ENCODE measurements at regions not wholly inside any gene's neighbourhood (a gene's known extent, or its start where the extent isn't known, plus 50 kb on each side); places are given as distances from the start of the nearest gene placed in this dataset.

GRCh38 chr14:40213701-40214100, 781.5 kb upstream of the FBXO33 start:
- no peak overlapping the region for H3K9ac ChIP-seq (ENCODE audit: insufficient read depth, low read depth, low read length)
- ChIA-PET CTCF (ENCODE audit: low intra/inter-chr PET ratio, low total read pairs) (no interaction called here), POLR2A (no interaction called here)
- BruUV-seq (replicated peaks), result no TSS peak
- FAIRE-seq (no peak), ATAC-seq (no peak), DNase-seq (ENCODE audit: low spot score) (no peak)
- no peak overlapping the region for H3K4me3 ChIP-seq (replicated peaks in 1 of 3; ENCODE audit: insufficient read depth in 1 of 3, low read depth in 2 of 3, low read length in 3 of 3)
- no peaks in the 10 kb centered on the region for H3K4me1 ChIP-seq (ENCODE audit: insufficient read depth, low read length)
- no peaks in the 10 kb centered on the region for H3K79me2 ChIP-seq (ENCODE audit: insufficient read depth, low read length)
- no peak overlapping the region for H2AFZ ChIP-seq (ENCODE audit: low read length)
- H3K9me3 ChIP-seq (ENCODE audit: low read length), result peaks cover 83% of the 10 kb centered on the region
- TF ChIP-seq MAZ (IDR thresholded peaks at IDR 0.05; ENCODE audit: borderline replicate concordance, low read depth, low read length), result no peak
- no peak for TF ChIP-seq MAZ (CRISPR knock-in tag; IDR thresholded peaks at IDR 0.05; ENCODE audit: low read depth)
- no peak for TF ChIP-seq CHD2 (IDR thresholded peaks at IDR 0.05; ENCODE audit: low read depth, low read length)
- no peak for TF ChIP-seq ZSCAN12 (CRISPR knock-in tag; IDR thresholded peaks at IDR 0.05)
- intact Hi-C loops (cut with micrococcal nuclease; ENCODE audit: unreplicated experiment), result no loop called here
- no peaks in the 10 kb centered on the region for H3K36me3 ChIP-seq (replicated peaks in 1 of 2; ENCODE audit: control insufficient read depth in 1 of 2, insufficient read depth in 2 of 2, low read length in 2 of 2)
- H3K27ac ChIP-seq (ENCODE audit: extremely low read length, insufficient read depth, low read length), result no peak overlapping the region
- no peaks in the 10 kb centered on the region for H4K20me1 ChIP-seq (ENCODE audit: insufficient read depth, low read length)
- H3K27me3 ChIP-seq (ENCODE audit: control insufficient read depth in 1 of 2, insufficient read depth in 2 of 2, low read length in 2 of 2), result no peaks in the 10 kb centered on the region
- no peak overlapping the region for H3K4me2 ChIP-seq (ENCODE audit: low read depth, low read length)
- in situ Hi-C loops (cut with HindIII; ENCODE audit: extremely low pct_ligation_motif_present, low pct_unique_long_range_greater_than_20kb), result no loop called here

- H3K4me2 ChIP-seq (ENCODE audit: low read depth, low read length), result no peak overlapping the region
- no peaks in the 10 kb centered on the region for H3K79me2 ChIP-seq (ENCODE audit: insufficient read depth, low read length)
- H4K20me1 ChIP-seq (ENCODE audit: insufficient read depth, low read length), result no peaks in the 10 kb centered on the region
- H3K36me3 ChIP-seq (replicated peaks in 1 of 2; ENCODE audit: control insufficient read depth in 1 of 2, insufficient read depth in 2 of 2, low read length in 2 of 2), result no peaks in the 10 kb centered on the region
- peak; percentile 17 for DNase-seq (ENCODE audit: low spot score)
- no peaks in the 10 kb centered on the region for H3K4me1 ChIP-seq (ENCODE audit: insufficient read depth, low read length)
- FAIRE-seq, result no peak
- no peaks in the 10 kb centered on the region for H3K27me3 ChIP-seq (ENCODE audit: control insufficient read depth in 1 of 2, insufficient read depth in 2 of 2, low read length in 2 of 2)
- intact Hi-C loops (cut with micrococcal nuclease; ENCODE audit: unreplicated experiment), result no loop called here
- no peak overlapping the region for H3K4me3 ChIP-seq (replicated peaks in 1 of 3; ENCODE audit: insufficient read depth in 1 of 3, low read depth in 2 of 3, low read length in 3 of 3)
- POLR2A ChIA-PET, result no interaction called here
- H2AFZ ChIP-seq (ENCODE audit: low read length), result no peak overlapping the region
- CTCF ChIA-PET (ENCODE audit: low intra/inter-chr PET ratio, low total read pairs), result no interaction called here
- 17% methylated on average over 11 of the region's 11 CpGs for WGBS (ENCODE audit: low lambda C conversion rate)
- in situ Hi-C loops (cut with HindIII; ENCODE audit: extremely low pct_ligation_motif_present, low pct_unique_long_range_greater_than_20kb), result no loop called here
- H3K9ac ChIP-seq (ENCODE audit: insufficient read depth, low read depth, low read length), result no peak overlapping the region
- H3K27ac ChIP-seq (ENCODE audit: extremely low read length, insufficient read depth, low read length), result no peak overlapping the region
- no TSS peak for BruUV-seq (replicated peaks)
- peaks cover 86% of the 10 kb centered on the region for H3K9me3 ChIP-seq (ENCODE audit: low read length)
- peak; percentile 91 for ATAC-seq
- 0 out of 2 replicates have a peak, but pooled peaks have one; percentile 19 for TF ChIP-seq ZNF788 (CRISPR knock-in tag; IDR thresholded peaks at IDR 0.05; ENCODE audit: borderline replicate concordance)
- TF ChIP-seq ZIK1 (CRISPR knock-in tag; IDR thresholded peaks at IDR 0.05; ENCODE audit: borderline replicate concordance, low read depth), result no peak
- TF ChIP-seq NR0B2 (CRISPR knock-in tag; IDR thresholded peaks at IDR 0.05), result no peak
- peak; percentile 58; the same call in 1 of the 2 replicates for TF ChIP-seq NRL (CRISPR knock-in tag; IDR thresholded peaks at IDR 0.05; ENCODE audit: borderline replicate concordance)
- no peak for TF ChIP-seq ZKSCAN8 (CRISPR knock-in tag; IDR thresholded peaks at IDR 0.05; ENCODE audit: borderline replicate concordance)
- TF ChIP-seq ZNF12 (CRISPR knock-in tag; IDR thresholded peaks at IDR 0.05), result no peak
- no peak for TF ChIP-seq SNAPC2 (CRISPR knock-in tag; IDR thresholded peaks at IDR 0.05)
- no peak for TF ChIP-seq FIP1L1 (IDR thresholded peaks at IDR 0.05; ENCODE audit: borderline replicate concordance, insufficient read depth, low read depth, low read length)
- TF ChIP-seq NCOA2 (CRISPR knock-in tag; IDR thresholded peaks at IDR 0.05), result no peak
- no peak for TF ChIP-seq SIN3A (IDR thresholded peaks at IDR 0.05; ENCODE audit: borderline replicate concordance, low read depth, low read length)
- TF ChIP-seq ISX (CRISPR knock-in tag; conservative IDR thresholded peaks at IDR 0.05), result no peak
- TF ChIP-seq SP2 (CRISPR knock-in tag; IDR thresholded peaks at IDR 0.05), result no peak
- no peak for TF ChIP-seq ZSCAN22 (CRISPR knock-in tag; IDR thresholded peaks at IDR 0.05)
- no peak for TF ChIP-seq ZSCAN31 (CRISPR knock-in tag; IDR thresholded peaks at IDR 0.05; ENCODE audit: low read depth)
- no peak for TF ChIP-seq BRCA1 (CRISPR knock-in tag; IDR thresholded peaks at IDR 0.05)
- no peak for TF ChIP-seq KLF15 (CRISPR knock-in tag; IDR thresholded peaks at IDR 0.05; ENCODE audit: borderline replicate concordance)
- TF ChIP-seq CBX5 (CRISPR knock-in tag; IDR thresholded peaks at IDR 0.05; ENCODE audit: borderline replicate concordance), result no peak
Measured at GRCh38 chr14:40204441-40205175, 772.4 kb upstream of the FBXO33 start.

Measured in HepG2 (cell line).